ENCODE measurements at regions not wholly inside any gene's neighbourhood (a gene's known extent, or its start where the extent isn't known, plus 50 kb on each side); places are given as distances from the start of the nearest gene placed in this dataset.
"Not testable (repeated sequence)": the region's sequence is repeated elsewhere in the genome, so short reads cannot be mapped to it uniquely, and the experiment has no call there.

DNA sequence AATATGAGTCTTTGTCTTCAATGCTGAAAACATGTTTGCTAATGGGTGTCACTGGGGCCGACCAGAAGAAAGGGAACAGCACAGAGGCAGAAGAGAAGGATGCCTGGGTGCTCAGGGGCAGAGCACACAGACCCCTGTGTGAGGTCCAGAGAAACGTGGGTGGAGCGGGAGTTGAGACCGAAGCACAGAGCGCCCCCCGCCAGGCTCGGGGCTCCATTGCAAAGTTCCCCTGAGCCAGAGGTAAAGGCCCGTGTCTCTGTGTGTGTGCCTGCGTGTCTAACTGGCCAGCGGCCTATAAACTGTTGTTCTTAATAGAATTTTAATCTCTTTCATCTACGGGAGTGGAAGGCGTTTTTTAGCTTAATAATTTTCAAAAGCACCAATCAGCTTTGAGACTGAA, 343.1 kb downstream of the TEX29 start:
- no peak for DNase-seq (ENCODE audit: extremely low read depth, low read depth)
- TF ChIP-seq, protein P1, sequence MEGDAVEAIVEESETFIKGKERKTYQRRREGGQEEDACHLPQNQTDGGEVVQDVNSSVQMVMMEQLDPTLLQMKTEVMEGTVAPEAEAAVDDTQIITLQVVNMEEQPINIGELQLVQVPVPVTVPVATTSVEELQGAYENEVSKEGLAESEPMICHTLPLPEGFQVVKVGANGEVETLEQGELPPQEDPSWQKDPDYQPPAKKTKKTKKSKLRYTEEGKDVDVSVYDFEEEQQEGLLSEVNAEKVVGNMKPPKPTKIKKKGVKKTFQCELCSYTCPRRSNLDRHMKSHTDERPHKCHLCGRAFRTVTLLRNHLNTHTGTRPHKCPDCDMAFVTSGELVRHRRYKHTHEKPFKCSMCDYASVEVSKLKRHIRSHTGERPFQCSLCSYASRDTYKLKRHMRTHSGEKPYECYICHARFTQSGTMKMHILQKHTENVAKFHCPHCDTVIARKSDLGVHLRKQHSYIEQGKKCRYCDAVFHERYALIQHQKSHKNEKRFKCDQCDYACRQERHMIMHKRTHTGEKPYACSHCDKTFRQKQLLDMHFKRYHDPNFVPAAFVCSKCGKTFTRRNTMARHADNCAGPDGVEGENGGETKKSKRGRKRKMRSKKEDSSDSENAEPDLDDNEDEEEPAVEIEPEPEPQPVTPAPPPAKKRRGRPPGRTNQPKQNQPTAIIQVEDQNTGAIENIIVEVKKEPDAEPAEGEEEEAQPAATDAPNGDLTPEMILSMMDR (IDR thresholded peaks at IDR 0.05; ENCODE audit: low read depth, low read length), result no peak

DNA sequence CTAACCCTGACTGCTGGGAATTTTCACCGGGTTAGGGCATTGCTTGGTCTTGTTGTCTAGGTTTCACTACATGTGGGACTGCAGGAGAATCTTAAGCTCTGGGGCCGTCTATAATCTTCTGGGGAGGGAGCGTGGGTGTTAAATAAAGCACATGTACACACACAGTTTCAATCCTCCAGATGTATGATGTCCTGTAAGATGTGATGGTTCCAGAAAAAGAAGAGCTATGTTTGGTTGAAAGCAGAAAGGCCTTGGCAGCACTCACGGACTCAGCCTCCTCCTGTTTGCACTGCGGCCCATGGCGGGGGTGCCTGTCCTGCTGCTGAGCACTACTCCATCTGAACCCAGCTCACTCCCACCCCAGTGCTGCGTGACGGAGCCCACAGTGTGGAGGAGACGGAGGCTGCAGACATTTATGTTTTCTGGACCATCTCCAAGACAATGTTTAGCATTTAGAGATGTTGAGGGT, 343.5 kb downstream of the TEX29 start:
- DNase-seq (ENCODE audit: extremely low read depth, low read depth), result no peak

DNA sequence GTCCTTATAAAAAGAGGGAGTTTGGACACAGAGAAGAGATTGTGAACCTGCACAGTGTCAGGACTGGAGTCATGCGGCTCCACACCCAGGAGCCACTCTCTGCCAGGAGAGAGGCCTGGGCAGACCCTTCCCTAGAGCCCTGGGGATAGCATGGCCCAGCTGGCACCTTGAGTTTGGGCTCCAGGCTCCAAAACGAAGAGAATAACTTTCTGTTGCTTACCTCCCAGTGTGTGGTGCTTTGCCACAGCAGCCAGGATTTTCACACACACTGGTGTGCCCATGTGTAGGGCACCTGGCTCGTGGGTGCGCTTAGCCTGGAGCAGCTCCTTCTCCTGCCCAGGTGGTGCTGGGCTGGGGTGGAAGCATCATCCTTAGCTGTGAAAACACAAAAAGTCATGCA, 344.3 kb downstream of the TEX29 start:
- DNase-seq (ENCODE audit: extremely low read depth, low read depth), result no peak
- TF ChIP-seq, protein P1 (IDR thresholded peaks at IDR 0.05; ENCODE audit: low read depth, low read length), result no peak

More for the DNA sequence above, 343.5 kb downstream of the TEX29 start:
- TF ChIP-seq, protein P1 (IDR thresholded peaks at IDR 0.05; ENCODE audit: low read depth, low read length), result no peak

DNA sequence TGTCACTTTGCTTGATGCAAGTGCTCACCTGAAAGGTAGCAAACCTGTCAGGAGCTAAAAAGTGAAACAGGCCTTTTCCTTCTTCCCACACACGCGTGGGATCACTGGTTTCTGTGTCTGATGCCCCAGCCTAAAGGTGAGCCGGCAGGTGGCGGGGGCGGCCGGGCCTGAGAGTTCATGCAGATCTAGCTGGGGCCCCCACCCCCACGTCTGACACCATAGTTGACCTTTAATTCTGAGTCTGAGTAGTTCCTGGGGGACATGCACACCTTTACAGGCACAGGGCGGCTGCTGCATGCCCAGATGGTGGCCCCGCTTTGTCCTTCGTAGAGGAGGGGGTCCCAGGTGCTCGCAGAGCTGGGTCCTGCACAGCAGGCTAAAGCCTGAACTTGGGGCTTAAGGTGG, 345.3 kb downstream of the TEX29 start:
- TF ChIP-seq, protein P1 (IDR thresholded peaks at IDR 0.05; ENCODE audit: low read depth, low read length), result no peak
- no peak for DNase-seq (ENCODE audit: extremely low read depth, low read depth)

DNA sequence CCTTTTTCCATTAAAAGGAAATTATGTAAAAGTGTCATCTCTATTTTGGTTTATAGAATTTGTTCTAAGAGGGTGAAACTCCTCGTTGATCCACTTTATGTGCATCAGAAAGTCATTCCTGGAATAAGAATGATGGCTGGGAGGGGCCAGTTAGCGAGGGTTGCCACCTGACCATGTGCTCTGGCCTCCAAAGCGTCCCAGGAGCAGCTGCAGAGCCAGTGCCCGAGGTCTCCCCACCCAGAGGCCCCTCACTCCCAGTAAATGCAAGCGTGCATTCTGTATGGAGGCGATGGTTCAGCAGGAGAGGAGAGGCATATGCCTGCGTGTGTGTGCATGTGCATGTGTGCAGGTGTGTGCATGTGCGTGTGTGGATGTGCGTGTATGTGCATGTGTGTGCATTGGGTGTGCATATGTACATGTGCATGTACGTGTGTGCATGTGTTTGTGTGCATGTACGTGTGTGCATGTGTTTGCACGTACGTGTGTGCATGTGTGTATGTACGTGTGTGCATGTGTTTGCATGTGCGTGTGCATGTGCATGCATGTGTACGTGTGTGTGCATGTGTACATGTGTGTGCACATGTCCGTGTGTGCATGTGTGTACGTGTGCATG, 345.8 kb downstream of the TEX29 start:
- TF ChIP-seq, protein P1 (IDR thresholded peaks at IDR 0.05; ENCODE audit: low read depth, low read length), result no peak
- no peak for DNase-seq (ENCODE audit: extremely low read depth, low read depth)

DNA sequence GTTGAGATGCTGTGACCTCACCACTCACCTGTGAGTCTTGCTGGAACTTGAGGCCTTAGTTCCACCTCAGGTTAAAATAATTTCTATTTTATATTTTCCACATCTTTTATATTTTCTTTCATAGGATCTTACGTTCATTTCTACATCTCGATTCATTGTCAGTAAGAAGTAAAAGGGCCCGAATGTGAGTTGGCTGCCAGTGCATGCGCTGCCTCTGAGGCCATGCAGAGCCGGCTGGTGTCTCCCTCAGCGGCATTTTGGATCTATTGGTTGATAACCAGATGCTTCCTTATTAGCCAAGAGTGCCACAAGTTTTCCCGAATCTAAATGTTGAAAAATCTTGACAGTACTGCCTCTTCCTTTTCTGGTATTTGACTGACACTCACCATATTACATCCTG, 347.3 kb downstream of the TEX29 start:
- no peak for DNase-seq (ENCODE audit: extremely low read depth, low read depth)
- TF ChIP-seq, protein P1 (IDR thresholded peaks at IDR 0.05; ENCODE audit: low read depth, low read length), result no peak

DNA sequence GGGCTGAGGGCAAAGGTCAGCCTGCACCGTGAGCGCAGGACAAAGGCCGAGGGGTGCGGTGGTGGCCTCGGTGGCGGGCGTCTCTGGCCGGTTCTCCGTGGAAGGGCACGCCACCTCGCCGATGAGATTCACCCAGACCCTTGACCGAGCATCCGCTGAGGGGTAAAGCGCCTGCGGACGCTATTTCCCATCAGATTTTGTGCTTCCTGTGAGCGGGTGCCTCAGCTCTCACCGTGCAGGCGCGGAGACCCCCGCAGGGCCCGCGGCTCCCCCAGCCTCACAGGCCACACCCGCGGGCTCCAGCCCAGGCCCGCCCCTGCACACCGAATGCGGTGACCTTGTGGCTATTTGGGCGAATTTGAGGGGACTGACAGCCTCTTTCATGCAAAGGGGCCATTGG, 348.0 kb downstream of the TEX29 start:
- TF ChIP-seq, protein P1 (IDR thresholded peaks at IDR 0.05; ENCODE audit: low read depth, low read length), result no peak
- DNase-seq (ENCODE audit: extremely low read depth, low read depth), result no peak

DNA sequence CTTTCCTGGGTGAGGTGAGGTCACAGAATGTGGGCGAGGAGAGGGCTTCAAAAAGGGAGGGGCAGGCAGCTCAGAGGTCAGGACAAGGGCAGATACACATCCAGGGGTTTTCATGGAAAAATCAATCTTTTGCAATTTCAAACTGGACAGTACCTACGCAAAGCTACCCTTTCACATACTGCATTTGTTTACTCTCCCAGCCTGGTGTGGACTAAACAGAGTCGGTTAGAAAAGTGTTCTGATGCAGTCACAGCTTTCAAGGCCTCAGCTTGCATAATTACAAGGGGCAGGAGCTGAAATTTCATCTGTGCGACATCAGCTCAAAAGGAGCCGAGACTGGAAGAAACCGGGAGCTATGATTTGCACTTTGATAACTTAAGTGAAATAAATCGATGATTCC, 351.8 kb downstream of the TEX29 start:
- not testable (repeated sequence) for DNase-seq (ENCODE audit: extremely low read depth, low read depth)

DNA sequence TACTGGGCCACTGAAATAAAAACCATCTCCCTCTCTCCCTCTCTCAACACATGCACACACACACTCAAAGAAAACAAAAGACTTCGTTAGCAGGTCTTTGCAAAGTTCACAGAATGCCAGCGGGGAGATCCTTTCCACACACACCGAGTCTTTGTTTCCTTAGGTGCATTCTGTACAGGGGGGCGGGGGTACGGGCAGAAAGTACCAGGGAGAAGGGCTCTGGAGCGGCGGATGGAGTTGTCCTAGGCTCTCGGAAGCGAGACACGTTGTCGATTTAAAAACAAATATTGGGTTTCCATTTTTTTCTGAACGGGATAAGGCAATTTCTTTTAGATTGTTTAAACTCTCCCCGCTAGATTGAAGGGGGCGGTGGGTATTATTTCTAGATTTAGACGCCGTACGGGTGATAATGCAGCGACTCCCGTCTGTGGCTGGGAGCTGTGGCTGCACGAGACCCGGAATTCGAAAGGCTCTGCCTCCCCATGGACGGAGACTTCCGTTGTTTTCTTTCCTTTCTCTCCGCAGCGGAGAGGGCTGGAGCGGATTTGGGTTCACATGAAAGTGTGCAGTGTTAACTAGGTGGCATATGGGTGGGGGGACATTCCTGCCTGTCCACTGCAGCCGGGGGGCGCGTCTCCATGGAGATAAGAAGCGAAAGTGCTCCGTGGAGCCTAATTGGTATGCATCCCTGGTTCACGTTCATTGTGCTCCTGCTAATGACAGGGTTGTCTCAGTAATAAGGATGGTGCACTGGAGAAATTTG, 357.9 kb downstream of the TEX29 start:
- not testable (repeated sequence) for DNase-seq (ENCODE audit: extremely low read depth, low read depth)

DNA sequence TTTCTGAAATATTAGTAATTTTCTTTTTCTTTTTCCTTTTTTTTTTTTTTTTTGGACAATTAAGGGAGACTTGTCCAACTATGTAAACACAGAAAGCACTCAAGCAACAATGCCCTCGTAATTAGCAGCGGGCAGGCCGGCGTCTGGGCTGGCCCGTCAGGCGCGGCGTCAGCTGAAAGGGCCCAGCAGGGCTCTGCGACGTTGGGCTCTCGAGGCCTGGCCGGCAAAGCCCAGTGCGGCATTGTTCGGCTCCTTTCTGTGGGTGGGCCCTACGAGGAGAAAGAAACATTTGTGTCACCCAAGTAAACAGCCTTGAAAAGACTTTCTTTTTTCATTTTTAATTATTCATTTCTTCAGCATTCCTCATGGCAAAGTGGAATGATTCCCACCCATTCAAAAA, 359.2 kb downstream of the TEX29 start:
- not testable (repeated sequence) for DNase-seq (ENCODE audit: extremely low read depth, low read depth)

DNA sequence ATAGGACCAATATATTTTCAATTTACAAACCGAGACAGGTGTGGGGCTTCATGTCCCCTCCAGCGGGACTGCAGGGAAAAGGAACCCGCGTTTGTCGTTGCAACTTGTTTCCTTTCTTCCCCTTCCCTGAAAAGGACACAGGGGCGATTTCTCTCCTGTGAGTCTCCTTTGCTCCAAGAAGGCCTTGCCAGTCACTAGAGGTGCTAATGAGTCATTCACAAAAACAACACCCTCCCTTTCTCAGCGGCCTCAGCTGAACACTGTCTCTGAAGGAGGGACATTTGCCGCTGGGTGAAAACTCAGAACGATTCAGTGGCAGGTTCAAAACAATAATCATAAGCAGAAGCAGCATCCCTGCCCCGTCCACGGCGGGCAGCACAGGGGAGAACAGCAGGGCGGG, 359.7 kb downstream of the TEX29 start:
- not testable (repeated sequence) for DNase-seq (ENCODE audit: extremely low read depth, low read depth)
